ENCODE measurements at regions not wholly inside any gene's neighbourhood (a gene's known extent, or its start where the extent isn't known, plus 50 kb on each side); places are given as distances from the start of the nearest gene placed in this dataset.

- no peak overlapping the region for H3K4me3 ChIP-seq (ENCODE audit: low read length)
- no peak for DNase-seq (ENCODE audit: low read depth)
- TF ChIP-seq, protein P1, sequence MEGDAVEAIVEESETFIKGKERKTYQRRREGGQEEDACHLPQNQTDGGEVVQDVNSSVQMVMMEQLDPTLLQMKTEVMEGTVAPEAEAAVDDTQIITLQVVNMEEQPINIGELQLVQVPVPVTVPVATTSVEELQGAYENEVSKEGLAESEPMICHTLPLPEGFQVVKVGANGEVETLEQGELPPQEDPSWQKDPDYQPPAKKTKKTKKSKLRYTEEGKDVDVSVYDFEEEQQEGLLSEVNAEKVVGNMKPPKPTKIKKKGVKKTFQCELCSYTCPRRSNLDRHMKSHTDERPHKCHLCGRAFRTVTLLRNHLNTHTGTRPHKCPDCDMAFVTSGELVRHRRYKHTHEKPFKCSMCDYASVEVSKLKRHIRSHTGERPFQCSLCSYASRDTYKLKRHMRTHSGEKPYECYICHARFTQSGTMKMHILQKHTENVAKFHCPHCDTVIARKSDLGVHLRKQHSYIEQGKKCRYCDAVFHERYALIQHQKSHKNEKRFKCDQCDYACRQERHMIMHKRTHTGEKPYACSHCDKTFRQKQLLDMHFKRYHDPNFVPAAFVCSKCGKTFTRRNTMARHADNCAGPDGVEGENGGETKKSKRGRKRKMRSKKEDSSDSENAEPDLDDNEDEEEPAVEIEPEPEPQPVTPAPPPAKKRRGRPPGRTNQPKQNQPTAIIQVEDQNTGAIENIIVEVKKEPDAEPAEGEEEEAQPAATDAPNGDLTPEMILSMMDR (conservative IDR thresholded peaks at IDR 0.05; ENCODE audit: low read depth, low read length) = no peak
These were observed 142.5 kb upstream of the PJA1 start for GRCh38 chrX:69307756-69308155.

GRCh38 chrX:69307029-69307428, 141.8 kb upstream of the PJA1 start:
- TF ChIP-seq, protein P1 (conservative IDR thresholded peaks at IDR 0.05; ENCODE audit: low read depth, low read length) = no peak
- DNase-seq (ENCODE audit: low read depth) = no peak
- no peak overlapping the region for H3K4me3 ChIP-seq (ENCODE audit: low read length)

DNA sequence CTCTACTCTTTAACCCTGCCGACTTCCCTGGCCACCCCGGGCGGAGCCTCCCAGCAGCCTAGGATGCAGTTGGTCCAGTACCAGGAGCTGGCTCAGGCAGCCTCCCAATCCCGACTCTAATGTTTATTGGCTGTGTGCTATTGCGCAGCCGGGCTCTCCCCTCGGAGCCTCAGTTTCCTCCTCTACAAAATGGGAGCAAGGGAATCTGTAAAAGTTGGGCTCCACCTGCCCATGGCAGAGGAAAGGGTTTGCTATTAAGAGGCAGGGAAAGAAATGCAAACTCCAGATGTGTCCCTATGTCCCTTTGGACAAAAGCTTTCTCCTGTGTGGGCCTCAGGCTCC, 140.8 kb upstream of the PJA1 start:
- TF ChIP-seq, protein P1 (conservative IDR thresholded peaks at IDR 0.05; ENCODE audit: low read depth, low read length) = no peak
- no peak overlapping the region for H3K4me3 ChIP-seq (ENCODE audit: low read length)
- DNase-seq (ENCODE audit: low read depth) = no peak

DNA sequence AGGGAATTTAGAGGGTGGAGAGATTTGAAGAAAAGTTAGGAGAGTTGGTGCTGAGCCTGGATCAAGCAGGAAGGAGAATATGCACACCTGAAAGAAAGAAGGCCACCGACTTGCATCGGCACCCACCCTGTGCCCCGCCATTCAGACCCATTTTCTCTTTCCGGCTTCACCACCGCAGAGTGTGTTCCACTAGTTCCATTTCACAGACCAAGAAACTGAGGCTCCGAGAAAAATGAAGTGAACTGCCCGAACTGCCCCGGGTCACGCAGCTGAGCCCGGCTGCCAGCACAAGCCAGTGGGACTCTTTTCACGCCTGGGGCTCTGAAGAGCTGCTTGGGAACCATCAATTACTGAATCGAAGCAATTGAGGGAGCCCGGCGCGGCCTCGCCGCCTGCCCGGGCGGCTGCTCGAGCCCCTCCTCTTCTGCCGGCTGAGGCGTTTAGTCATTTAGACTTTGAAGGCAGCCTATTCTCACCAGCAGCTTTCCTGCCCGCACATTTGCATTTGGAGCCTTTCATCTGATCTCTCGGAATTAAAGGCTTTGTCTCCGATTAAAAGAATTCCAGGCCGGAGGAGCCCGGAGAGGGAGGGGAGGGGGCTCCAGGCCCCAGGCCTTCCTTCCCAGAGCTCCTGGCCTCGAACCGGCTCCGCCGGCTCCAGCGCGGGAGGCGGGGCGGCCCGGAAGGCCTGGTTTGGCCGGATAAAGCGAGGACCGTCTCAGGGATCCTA, 140.2 kb upstream of the PJA1 start:
- no peak overlapping the region for H3K4me3 ChIP-seq (ENCODE audit: low read length)
- TF ChIP-seq, protein P1 (conservative IDR thresholded peaks at IDR 0.05; ENCODE audit: low read depth, low read length) = no peak

DNA sequence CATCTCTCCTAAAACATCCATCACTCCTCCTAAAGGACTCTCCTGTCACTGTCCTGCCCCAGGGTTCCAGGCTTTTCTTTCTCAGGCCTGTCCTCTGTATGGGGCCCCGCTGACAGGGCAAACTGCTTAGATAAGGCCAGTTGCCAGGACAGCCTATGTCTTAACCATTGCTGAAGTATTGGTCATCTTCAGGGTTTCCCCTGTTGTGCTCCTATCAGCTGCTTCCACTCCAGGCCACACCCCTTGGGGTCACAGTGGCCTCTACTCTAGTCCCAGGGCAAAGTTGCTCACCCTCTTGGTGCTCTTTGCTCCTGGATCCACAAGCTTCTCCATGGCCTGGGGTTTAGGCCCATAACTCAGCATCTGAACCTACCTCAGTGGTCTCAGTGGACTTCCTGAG, 138.0 kb upstream of the PJA1 start:
- no peak overlapping the region for H3K4me3 ChIP-seq (ENCODE audit: low read length)
- no peak for DNase-seq (ENCODE audit: low read depth)
- TF ChIP-seq, protein P1 (conservative IDR thresholded peaks at IDR 0.05; ENCODE audit: low read depth, low read length) = no peak

More for the DNA sequence above, 140.2 kb upstream of the PJA1 start:
- peak; percentile 3 for DNase-seq (ENCODE audit: low read depth)

DNA sequence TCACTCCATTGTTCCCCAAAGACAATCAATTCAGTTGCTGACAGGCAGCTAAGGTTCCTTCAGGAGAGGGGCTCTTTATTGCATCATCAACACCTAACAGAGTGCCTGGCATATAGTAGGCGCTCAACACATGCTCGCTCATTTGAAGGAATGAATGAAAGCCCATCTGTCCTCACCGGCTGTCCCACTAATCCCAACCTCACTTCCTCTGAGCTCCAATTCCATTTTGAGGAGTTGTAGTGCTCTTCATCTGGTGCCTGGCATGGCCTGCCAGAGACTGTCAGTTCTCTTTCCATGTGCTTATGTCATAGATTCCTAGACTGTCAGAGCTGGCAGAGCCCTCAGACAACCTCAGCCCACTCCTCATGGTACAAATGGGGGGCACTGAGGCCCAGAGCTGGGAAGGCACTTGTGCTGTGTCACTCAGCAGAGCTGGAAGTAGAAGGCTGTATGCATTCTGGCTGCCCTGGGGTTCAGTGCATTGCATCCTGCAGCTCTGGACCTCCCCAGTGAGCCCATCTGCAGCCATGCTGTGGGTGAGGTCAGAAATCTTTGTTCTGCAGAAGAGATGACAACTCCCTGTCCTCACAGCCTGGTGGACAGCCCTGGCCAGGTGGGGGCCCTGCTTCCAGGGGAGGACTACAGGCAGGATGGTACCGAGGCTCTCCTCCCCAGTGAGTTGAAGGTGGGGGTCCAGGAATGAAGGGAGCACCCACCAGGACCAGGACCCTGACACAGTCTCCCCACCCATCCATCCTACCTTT, 134.9 kb upstream of the PJA1 start:
- no peak for DNase-seq (ENCODE audit: low read depth)
- no peak overlapping the region for H3K4me3 ChIP-seq (ENCODE audit: low read length)
- TF ChIP-seq, protein P1 (conservative IDR thresholded peaks at IDR 0.05; ENCODE audit: low read depth, low read length) = no peak

DNA sequence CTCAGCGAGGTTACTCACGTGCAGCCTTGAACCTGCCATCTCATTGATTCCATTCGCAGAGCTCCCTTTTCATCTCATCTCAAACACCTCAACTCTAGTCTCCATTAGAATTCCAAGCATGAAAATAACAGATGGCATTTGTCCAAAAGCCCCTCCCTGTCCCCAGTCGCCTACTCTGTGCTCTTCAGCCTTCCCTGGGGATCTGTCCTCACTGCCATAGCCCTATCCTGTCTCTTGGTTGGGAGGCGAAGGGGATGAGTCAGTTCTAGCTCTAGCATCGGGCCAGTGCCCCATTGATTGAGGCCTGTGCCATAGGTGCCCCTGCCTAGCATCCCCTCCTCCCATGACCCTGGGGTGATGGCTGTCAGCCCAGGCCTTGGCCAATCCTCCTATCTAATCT, 134.0 kb upstream of the PJA1 start:
- H3K4me3 ChIP-seq (ENCODE audit: low read length) = no peak overlapping the region
- TF ChIP-seq, protein P1 (conservative IDR thresholded peaks at IDR 0.05; ENCODE audit: low read depth, low read length) = no peak
- no peak for DNase-seq (ENCODE audit: low read depth)
